ENCODE measurements at regions not wholly inside any gene's neighbourhood (a gene's known extent, or its start where the extent isn't known, plus 50 kb on each side); places are given as distances from the start of the nearest gene placed in this dataset.

DNA sequence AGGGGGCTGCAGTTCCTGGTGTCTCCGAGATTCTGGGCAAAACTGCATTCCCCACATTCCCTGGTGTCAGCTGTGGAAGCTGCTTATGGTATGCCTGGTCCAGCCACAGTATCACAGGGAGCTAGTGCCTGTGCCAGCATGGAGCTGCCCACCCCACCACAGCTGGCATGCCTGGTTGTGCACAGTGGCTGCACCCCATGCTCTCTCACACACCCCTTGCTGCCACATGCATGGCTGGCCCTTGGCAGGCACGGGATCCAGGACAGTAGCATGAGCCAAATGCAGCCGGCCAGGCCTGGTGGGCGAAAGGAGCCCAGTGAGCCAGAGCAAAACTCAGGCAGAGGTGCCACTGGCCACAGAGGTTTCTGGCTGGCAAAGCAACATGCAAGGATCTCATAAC is 418.0 kb upstream of the SPOCK3 start:
- TF ChIP-seq EZH2 (IDR thresholded peaks at IDR 0.05) (no peak), POLR2AphosphoS5 (IDR thresholded peaks at IDR 0.05; ENCODE audit: borderline replicate concordance, low read depth, low read length) (no peak)
